ENCODE measurements at regions not wholly inside any gene's neighbourhood (a gene's known extent, or its start where the extent isn't known, plus 50 kb on each side); places are given as distances from the start of the nearest gene placed in this dataset.
"Not testable (repeated sequence)": the region's sequence is repeated elsewhere in the genome, so short reads cannot be mapped to it uniquely, and the experiment has no call there.

GRCh38 chr9:24738421-24738961 lies 192.8 kb upstream of the IZUMO3 start:
- POLR2A ChIA-PET: no interaction called here
- no peaks in the 10 kb centered on the region for H3K27me3 Mint-ChIP-seq

GRCh38 chr9:24731754-24732153 lies 186.1 kb upstream of the IZUMO3 start:
- Mint-ChIP-seq H3K4me3 (no peak overlapping the region), H3K27ac (no peak overlapping the region), H3K4me1 (no peaks in the 10 kb centered on the region), H3K9me3 (peaks cover 3 to 28% (median 9%) of the 10 kb centered on the region in 9 donors), H3K27me3 (no peaks in the 10 kb centered on the region), H3K36me3 (peaks cover 0 to 4% (median 0%) of the 10 kb centered on the region in 3 donors)
- DNase-seq (no peak), ATAC-seq (no peak)
- POLR2A ChIA-PET: no interaction called here

More at GRCh38 chr9:24738421-24738961, 192.8 kb upstream of the IZUMO3 start:
- Mint-ChIP-seq H3K27ac (no peak overlapping the region), H3K9me3 (peaks cover 0 to 28% (median 15%) of the 10 kb centered on the region in 9 donors), H3K4me1 (no peaks in the 10 kb centered on the region), H3K36me3 (peaks cover 0 to 6% (median 0%) of the 10 kb centered on the region in 3 donors), H3K4me3 (no peak overlapping the region)
- no peak for ATAC-seq
- no peak for DNase-seq

- H3K4me3 Mint-ChIP-seq: no peak overlapping the region
- peaks cover 0 to 4% (median 0%) of the 10 kb centered on the region in 3 donors for H3K36me3 Mint-ChIP-seq
- POLR2A ChIA-PET: no interaction called here
- ATAC-seq: no peak
- H3K4me1 Mint-ChIP-seq: no peaks in the 10 kb centered on the region
- no peaks in the 10 kb centered on the region for H3K27me3 Mint-ChIP-seq
- H3K9me3 Mint-ChIP-seq: peaks cover 0 to 34% (median 17%) of the 10 kb centered on the region in 9 donors
- H3K27ac Mint-ChIP-seq: no peak overlapping the region
- DNase-seq: no peak
Measured at GRCh38 chr9:24721621-24722020, 175.9 kb upstream of the IZUMO3 start.

GRCh38 chr9:24712206-24712605 lies 166.5 kb upstream of the IZUMO3 start:
- DNase-seq (no peak), ATAC-seq (no peak)
- H3K36me3 Mint-ChIP-seq: no peaks in the 10 kb centered on the region
- H3K4me1 Mint-ChIP-seq: no peaks in the 10 kb centered on the region
- H3K27me3 Mint-ChIP-seq: no peaks in the 10 kb centered on the region
- no peak overlapping the region for H3K27ac Mint-ChIP-seq
- POLR2A ChIA-PET: no interaction called here
- peaks cover 0 to 31% (median 11%) of the 10 kb centered on the region in 9 donors for H3K9me3 Mint-ChIP-seq
- no peak overlapping the region for H3K4me3 Mint-ChIP-seq

- Mint-ChIP-seq H3K27ac (no peak overlapping the region), H3K36me3 (no peaks in the 10 kb centered on the region), H3K27me3 (no peaks in the 10 kb centered on the region), H3K4me3 (no peak overlapping the region), H3K9me3 (peaks cover 0 to 27% (median 9%) of the 10 kb centered on the region in 9 donors), H3K4me1 (no peaks in the 10 kb centered on the region)
- DNase-seq (no peak), ATAC-seq (no peak)
- POLR2A ChIA-PET: no interaction called here
Measured at GRCh38 chr9:24708814-24709213, 163.1 kb upstream of the IZUMO3 start.

- Mint-ChIP-seq H3K9me3 (peaks cover 4 to 39% (median 16%) of the 10 kb centered on the region in 9 donors), H3K4me1 (peaks cover 0 to 2% (median 0%) of the 10 kb centered on the region in 4 donors), H3K27me3 (no peaks in the 10 kb centered on the region), H3K27ac (no peak overlapping the region), H3K36me3 (no peaks in the 10 kb centered on the region), H3K4me3 (no peak overlapping the region)
- ATAC-seq (no peak), DNase-seq (no peak)
- POLR2A ChIA-PET: no interaction called here
Measured at GRCh38 chr9:24698881-24699518, 153.3 kb upstream of the IZUMO3 start.

GRCh38 chr9:24672336-24672735 lies 126.6 kb upstream of the IZUMO3 start:
- Mint-ChIP-seq H3K9me3 (peaks cover 0 to 22% (median 8%) of the 10 kb centered on the region in 9 donors), H3K27me3 (no peaks in the 10 kb centered on the region), H3K36me3 (no peaks in the 10 kb centered on the region), H3K27ac (no peak overlapping the region), H3K4me3 (no peak overlapping the region), H3K4me1 (no peaks in the 10 kb centered on the region)
- DNase-seq (no peak), ATAC-seq (no peak)
- POLR2A ChIA-PET: no interaction called here

- Mint-ChIP-seq H3K4me3 (no peak overlapping the region), H3K4me1 (no peaks in the 10 kb centered on the region), H3K9me3 (peaks cover 4 to 32% (median 20%) of the 10 kb centered on the region in 9 donors), H3K36me3 (peaks cover 0 to 9% (median 0%) of the 10 kb centered on the region in 3 donors), H3K27ac (no peak overlapping the region), H3K27me3 (no peaks in the 10 kb centered on the region)
- DNase-seq: no peak
- ATAC-seq: no peak
- POLR2A ChIA-PET: no interaction called here
Measured at GRCh38 chr9:24657387-24657786, 111.7 kb upstream of the IZUMO3 start.

- Mint-ChIP-seq H3K27ac (no peak overlapping the region), H3K4me3 (no peak overlapping the region), H3K9me3 (peaks cover 0 to 30% (median 12%) of the 10 kb centered on the region in 9 donors), H3K27me3 (no peaks in the 10 kb centered on the region), H3K4me1 (no peaks in the 10 kb centered on the region), H3K36me3 (no peaks in the 10 kb centered on the region)
- POLR2A ChIA-PET: no interaction called here
- no peak for DNase-seq
- ATAC-seq: no peak
Measured at GRCh38 chr9:24652181-24652580, 106.5 kb upstream of the IZUMO3 start.

GRCh38 chr9:24628809-24629208 lies 83.1 kb upstream of the IZUMO3 start:
- DNase-seq, H3K4me1 Mint-ChIP-seq, H3K27me3 Mint-ChIP-seq, H3K27ac Mint-ChIP-seq, POLR2A ChIA-PET, H3K4me3 Mint-ChIP-seq, ATAC-seq: not testable (repeated sequence)
- Mint-ChIP-seq H3K36me3 (peaks cover 0 to 10% (median 0%) of the 10 kb centered on the region in 3 donors), H3K9me3 (peaks cover 8 to 48% (median 22%) of the 10 kb centered on the region in 9 donors)

- DNase-seq (no peak), ATAC-seq (no peak)
- no peaks in the 10 kb centered on the region for H3K27me3 Mint-ChIP-seq
- H3K4me1 Mint-ChIP-seq: no peaks in the 10 kb centered on the region
- no peak overlapping the region for H3K4me3 Mint-ChIP-seq
- POLR2A ChIA-PET: no interaction called here
- peaks cover 0 to 38% (median 12%) of the 10 kb centered on the region in 9 donors for H3K9me3 Mint-ChIP-seq
- no peak overlapping the region for H3K27ac Mint-ChIP-seq
- H3K36me3 Mint-ChIP-seq: peaks cover 0 to 10% (median 0%) of the 10 kb centered on the region in 3 donors
Measured at GRCh38 chr9:24625097-24625496, 79.4 kb upstream of the IZUMO3 start.

- POLR2A ChIA-PET: no interaction called here
- Mint-ChIP-seq H3K27ac (no peak overlapping the region), H3K9me3 (peaks cover 0 to 44% (median 11%) of the 10 kb centered on the region in 9 donors), H3K27me3 (no peaks in the 10 kb centered on the region), H3K4me3 (no peak overlapping the region), H3K36me3 (peaks cover 0 to 10% (median 0%) of the 10 kb centered on the region in 3 donors), H3K4me1 (no peaks in the 10 kb centered on the region)
- no peak for DNase-seq
- no peak for ATAC-seq
Measured at GRCh38 chr9:24624481-24624880, 78.8 kb upstream of the IZUMO3 start.

- POLR2A ChIA-PET: no interaction called here
- peaks cover 0 to 39% (median 11%) of the 10 kb centered on the region in 9 donors for H3K9me3 Mint-ChIP-seq
- peaks cover 0 to 8% (median 0%) of the 10 kb centered on the region in 3 donors for H3K36me3 Mint-ChIP-seq
- no peaks in the 10 kb centered on the region for H3K27me3 Mint-ChIP-seq
- H3K4me1 Mint-ChIP-seq: no peaks in the 10 kb centered on the region
- H3K4me3 Mint-ChIP-seq: no peak overlapping the region
- ATAC-seq: no peak
- H3K27ac Mint-ChIP-seq: no peak overlapping the region
- DNase-seq: no peak
Measured at GRCh38 chr9:24620741-24621140, 75.0 kb upstream of the IZUMO3 start.

GRCh38 chr9:24616863-24617262 lies 71.2 kb upstream of the IZUMO3 start:
- Mint-ChIP-seq H3K27me3 (no peaks in the 10 kb centered on the region), H3K27ac (no peak overlapping the region), H3K9me3 (peaks cover 7 to 53% (median 12%) of the 10 kb centered on the region in 9 donors), H3K4me3 (no peak overlapping the region), H3K36me3 (no peaks in the 10 kb centered on the region), H3K4me1 (no peaks in the 10 kb centered on the region)
- DNase-seq: no peak
- no peak for ATAC-seq
- POLR2A ChIA-PET: no interaction called here
